ENCODE measurements at regions not wholly inside any gene's neighbourhood (a gene's known extent, or its start where the extent isn't known, plus 50 kb on each side); places are given as distances from the start of the nearest gene placed in this dataset.
"Not testable (repeated sequence)": the region's sequence is repeated elsewhere in the genome, so short reads cannot be mapped to it uniquely, and the experiment has no call there.

DNA sequence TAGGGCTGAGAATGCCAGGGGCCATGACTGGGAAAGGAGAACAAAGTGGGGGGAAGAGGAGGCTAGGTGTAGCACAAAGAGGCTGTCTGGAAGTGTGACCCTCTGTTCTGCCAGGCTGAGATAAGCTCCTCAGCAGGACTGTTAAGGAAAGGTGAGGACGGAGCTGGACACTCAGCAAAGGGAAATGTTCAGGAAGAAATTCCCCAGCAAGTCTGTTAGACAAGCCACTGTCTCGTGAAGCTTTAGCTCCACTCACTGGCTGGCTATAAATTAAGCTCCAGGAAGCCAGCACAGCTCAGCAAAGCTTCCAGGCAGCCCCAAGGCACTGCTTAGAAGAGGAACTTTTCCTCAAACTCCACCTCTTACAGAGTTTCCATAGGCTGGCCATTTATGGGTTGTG, 181.2 kb upstream of the API5 start:
- peak; percentile 53 for DNase-seq (ENCODE audit: low spot score)

DNA sequence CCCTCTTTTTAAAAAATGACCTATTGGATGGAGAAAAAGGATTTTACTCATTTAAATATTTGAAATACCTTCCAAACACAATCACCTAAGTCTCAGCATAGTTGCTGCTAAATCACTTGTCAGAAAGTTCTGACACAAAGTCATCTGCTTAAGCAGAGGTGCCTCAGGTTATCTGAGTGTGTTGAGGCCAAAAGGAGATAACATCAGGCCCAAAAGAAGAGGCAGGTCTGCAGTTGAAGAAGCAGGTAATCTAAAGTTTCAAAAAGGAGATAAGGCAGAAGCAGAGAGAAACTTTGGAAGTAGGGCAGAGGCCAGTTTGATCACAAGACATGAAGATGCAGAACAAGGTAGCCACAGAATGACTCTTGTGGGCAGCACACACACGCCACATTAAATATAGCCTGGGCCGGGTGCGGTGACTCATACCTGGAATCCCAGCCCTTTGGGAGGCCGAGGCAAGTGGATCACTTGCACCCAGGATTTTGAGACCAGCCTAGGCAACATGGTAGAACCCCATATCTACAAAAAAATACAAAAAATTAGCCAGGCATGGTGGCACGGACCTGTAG, 175.7 kb upstream of the API5 start:
- no peak for DNase-seq (ENCODE audit: low spot score)

DNA sequence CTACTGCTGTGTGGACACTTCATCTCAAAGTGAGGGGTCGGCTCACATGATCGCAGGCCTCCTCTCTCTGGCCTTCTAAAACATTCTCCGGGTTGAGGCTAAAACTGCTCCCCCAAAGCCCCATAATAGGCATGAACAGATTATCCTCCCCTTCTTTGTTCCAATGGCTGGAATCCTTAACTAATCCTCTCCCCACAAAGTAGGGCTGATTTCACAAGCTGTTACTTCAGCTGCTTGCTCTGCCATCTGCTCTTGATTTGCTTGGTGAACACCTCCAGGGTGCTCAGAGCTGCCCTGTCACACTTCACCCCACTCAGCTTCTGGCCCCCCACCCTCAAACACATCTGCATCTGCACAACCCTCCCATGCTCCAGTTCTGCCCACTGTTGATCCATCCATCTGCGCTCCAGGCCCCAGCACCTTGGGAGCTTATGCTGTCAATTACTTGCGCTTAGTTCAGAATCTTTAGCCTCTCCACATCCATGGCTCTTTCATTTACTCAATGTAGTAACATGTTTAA, 173.1 kb upstream of the API5 start:
- peak; percentile 61 for DNase-seq (ENCODE audit: low spot score)

DNA sequence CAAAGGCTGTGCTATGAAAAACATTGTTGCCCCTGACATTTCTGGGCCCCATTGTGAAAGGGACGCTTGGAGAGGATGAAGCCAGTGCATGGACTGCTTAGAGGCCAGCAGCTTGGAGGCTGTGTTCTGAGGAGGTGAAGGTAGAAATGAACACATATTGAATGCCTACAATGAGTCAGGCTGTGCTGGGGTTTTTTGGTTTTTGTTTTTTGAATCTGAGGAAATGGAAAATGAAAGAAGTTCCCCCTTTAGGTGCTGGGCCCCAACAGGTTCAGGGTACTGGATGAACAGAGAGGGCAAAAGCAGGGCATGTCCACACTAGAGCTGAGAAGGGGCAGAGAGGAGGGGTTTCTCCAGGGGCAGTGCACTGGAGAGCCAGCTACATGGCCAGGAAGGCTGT, 166.1 kb upstream of the API5 start:
- DNase-seq (ENCODE audit: low spot score) = no peak

DNA sequence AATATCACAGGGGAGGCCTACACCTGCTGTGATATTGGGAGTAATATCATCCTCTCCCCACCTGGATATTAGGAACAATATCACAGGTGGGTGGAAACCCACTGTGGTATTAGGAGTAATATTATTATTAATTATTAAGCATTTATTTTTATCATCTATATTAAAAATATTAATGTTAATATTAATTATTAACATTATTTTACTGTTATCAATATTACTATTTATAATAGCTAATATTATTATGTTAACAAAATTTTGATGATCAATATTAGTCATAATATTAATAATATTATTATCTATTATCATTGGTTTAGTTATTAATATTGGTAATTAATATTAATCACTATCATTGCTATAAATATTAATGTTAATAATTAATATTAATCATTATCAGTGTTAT, 161.1 kb upstream of the API5 start:
- DNase-seq (ENCODE audit: low spot score) = no peak

GRCh38 chr11:43164831-43165230, 147.0 kb upstream of the API5 start:
- DNase-seq (ENCODE audit: low spot score) = no peak

- DNase-seq (ENCODE audit: low spot score) = not testable (repeated sequence)
Measured at GRCh38 chr11:43165393-43165792, 146.4 kb upstream of the API5 start.

DNA sequence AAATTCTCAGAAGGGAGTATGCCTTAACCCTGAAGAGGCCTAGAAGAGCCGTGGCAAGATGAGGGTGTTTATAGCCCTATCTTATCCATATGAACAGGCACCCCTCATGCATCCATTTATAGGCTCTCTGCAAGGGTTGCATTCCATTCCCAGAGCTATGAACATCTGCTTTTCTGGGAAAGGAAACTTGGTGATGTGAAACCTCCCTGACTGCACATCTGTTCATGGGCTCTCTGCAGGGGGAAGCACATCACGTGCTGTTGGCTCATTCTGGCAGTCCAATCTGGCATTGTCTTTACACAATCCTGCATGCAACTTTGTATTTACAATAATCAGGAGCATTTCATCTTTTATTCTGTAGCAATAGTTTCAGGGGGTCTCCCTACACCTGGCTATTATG, 143.6 kb upstream of the API5 start:
- DNase-seq (ENCODE audit: low spot score) = not testable (repeated sequence)

DNA sequence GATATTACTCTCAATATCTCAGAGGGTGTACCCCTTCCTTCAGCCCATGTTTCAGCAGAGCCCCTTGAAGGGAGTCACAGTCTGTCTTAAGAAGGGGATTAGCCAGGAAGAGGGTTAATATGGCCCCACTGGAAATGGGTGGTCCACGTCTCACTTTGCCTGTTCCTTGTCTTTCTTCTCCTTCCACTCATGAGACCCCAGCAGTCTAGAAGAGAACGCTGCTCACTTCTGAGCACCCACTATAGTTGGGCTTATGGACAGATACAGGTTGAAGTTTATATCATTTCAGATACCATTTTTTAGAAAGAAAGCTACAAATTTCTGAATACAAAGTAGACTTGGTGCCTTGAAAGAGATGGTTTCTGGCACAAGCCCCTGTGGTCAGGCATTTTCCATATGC, 139.3 kb upstream of the API5 start:
- DNase-seq (ENCODE audit: low spot score) = no peak

DNA sequence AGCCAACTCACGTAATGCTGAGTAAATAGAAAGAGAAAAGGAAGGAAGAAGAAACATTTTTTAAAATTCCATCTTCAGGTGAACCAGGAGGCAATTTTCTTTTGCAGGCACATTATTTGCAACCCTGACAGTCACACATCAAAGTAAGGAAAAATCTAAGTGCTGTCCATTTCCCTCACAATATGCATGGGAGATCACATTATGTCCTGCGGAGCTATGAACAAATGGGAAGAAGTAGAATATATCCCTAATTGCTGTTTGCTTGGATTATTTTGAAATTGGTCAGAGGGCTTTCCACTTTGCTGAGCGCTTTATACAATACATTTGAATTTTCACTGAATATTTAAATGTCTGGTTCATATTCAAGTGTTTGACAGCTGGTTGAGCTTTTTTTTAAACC, 133.8 kb upstream of the API5 start:
- no peak for DNase-seq (ENCODE audit: low spot score)

DNA sequence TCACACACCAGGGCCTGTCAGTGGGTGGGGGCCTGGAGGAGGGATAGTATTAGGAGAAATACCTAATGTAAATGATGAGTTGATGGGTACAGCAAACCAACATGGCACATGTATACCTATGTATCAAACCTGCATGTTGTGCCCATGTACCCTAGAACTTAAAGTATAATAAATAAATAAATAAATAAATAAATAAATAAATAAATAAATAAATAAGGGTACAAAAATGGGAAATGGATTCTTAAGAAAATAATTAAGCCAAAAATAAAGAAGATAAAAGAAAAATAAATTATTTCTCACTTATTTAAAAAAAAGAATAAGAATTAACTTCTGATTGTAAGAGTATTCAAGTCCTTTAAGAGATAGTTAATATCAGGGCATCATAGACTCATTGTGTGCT, 117.3 kb upstream of the API5 start:
- not testable (repeated sequence) for DNase-seq (ENCODE audit: low spot score)

- DNase-seq (ENCODE audit: low spot score) = no peak
Measured at GRCh38 chr11:43197379-43197778, 114.4 kb upstream of the API5 start.

- DNase-seq (ENCODE audit: low spot score) = no peak
Measured at GRCh38 chr11:43200031-43200430, 111.8 kb upstream of the API5 start.

- DNase-seq (ENCODE audit: low spot score) = peak; percentile 56
Measured at GRCh38 chr11:43212279-43212678, 99.5 kb upstream of the API5 start.

GRCh38 chr11:43214471-43214870, 97.3 kb upstream of the API5 start:
- DNase-seq (ENCODE audit: low spot score) = no peak

DNA sequence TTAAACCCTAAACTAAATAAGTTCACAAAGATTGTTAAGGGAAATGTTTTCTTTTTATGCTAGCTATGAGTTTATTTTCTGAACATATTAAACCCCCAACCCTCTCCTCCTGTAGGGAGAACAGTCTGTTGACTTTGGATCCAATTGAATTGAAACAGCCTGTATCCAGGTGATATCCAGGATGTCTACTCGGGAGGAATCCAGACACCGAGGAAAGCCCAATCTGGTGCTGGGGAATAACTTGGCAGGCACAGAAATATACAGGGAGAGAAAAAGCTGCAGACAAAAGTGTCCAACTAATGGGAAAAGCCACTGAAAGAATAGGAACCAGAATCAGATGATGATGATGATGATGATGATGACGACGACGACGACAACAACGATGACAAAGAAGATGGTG, 93.9 kb upstream of the API5 start:
- no peak for DNase-seq (ENCODE audit: low spot score)

DNA sequence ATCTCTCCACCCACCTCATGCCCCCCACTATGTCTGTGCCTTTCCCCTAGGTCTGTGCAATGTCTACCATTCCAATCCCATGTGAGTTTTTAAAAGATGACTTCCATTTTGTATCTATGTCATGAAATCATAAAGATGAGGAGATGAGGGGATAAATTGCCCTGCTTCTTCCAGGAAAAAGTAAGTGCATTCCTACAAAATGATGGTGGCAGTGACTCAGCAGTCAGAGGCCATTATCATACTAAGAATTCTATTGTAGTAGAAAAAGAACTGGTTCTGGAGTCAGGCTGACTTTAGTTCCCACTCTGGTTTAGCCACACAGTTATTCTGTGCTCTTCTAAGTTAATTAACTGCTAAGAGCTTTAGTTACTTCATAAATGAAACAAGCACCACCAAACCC, 89.6 kb upstream of the API5 start:
- no peak for DNase-seq (ENCODE audit: low spot score)

DNA sequence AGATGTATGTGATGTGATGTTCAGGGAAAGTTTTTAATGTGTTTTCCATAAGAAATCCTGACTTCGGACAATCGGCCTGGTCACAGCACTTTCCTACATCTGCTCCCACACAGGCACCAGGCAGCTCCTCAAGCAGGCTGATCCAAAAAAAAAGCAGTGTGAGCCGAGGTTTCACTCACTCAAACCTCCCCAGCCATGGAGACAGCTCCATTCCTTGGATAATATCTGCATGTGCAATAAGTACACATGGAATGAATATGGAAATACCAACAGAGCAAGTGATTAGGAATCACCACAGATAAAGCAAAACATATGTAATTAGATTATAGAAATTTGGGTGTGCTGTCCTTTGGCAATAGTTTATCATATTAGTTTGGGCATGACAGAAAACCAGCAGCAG, 88.8 kb upstream of the API5 start:
- DNase-seq (ENCODE audit: low spot score) = no peak

GRCh38 chr11:43234881-43235280, 76.9 kb upstream of the API5 start:
- DNase-seq (ENCODE audit: low spot score) = no peak

GRCh38 chr11:43238341-43238740, 73.5 kb upstream of the API5 start:
- DNase-seq (ENCODE audit: low spot score) = no peak

GRCh38 chr11:43239791-43240190, 72.0 kb upstream of the API5 start:
- no peak for DNase-seq (ENCODE audit: low spot score)

- DNase-seq (ENCODE audit: low spot score) = no peak
Measured at GRCh38 chr11:43242401-43242800, 69.4 kb upstream of the API5 start.

GRCh38 chr11:43243927-43244326, 67.9 kb upstream of the API5 start:
- DNase-seq (ENCODE audit: low spot score) = no peak

DNA sequence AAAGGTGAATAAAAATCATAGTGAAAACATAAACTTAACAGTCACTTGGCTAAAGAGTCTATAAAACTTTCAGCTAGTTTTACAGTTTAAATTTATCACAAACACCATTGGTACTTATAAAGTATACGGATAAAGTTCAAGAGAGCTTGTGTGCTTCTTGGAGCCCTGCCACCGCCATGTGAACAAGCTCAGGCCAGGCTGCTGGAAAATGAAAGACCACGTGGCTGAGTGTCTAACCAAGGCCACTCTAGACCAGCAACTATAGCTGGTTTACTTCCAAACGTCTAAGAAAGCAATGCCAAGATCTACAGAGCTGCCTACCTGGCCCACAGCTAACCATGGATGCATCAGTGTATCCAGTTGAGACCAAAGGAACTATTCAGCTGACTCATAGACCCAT, 66.3 kb upstream of the API5 start:
- DNase-seq (ENCODE audit: low spot score) = no peak

GRCh38 chr11:43250309-43250708, 61.5 kb upstream of the API5 start:
- DNase-seq (ENCODE audit: low spot score) = no peak
